CD4-positive, alpha-beta T cell treated with Interleukin-1 beta for 1 hour (primary cell): ENCODE measurements at regions not wholly inside any gene's neighbourhood (a gene's known extent, or its start where the extent isn't known, plus 50 kb on each side); places are given as distances from the start of the nearest gene placed in this dataset.

Experiments
- DNase-seq, 2 donors: peaks; one replicate each; pipeline ENCODE4 v3.0.0-alpha.2; 2020 to 2022

GRCh38 chr2:220297093-220297492 lies 669.7 kb downstream of the SLC4A3 start:
- DNase-seq = no peak

GRCh38 chr2:220300806-220301205 lies 673.4 kb downstream of the SLC4A3 start:
- no peak for DNase-seq

- no peak for DNase-seq
Observed at GRCh38 chr2:220302756-220303155, 675.3 kb downstream of the SLC4A3 start.

- no peak for DNase-seq
Observed at GRCh38 chr2:220309215-220309614, 681.8 kb downstream of the SLC4A3 start.

GRCh38 chr2:220310451-220310861 lies 683.0 kb downstream of the SLC4A3 start:
- no peak for DNase-seq

GRCh38 chr2:220315098-220315823 lies 687.8 kb downstream of the SLC4A3 start:
- DNase-seq = no peak

- DNase-seq = no peak
Observed at GRCh38 chr2:220318037-220318436, 690.6 kb downstream of the SLC4A3 start.

- no peak for DNase-seq
Observed at GRCh38 chr2:220318508-220318907, 691.1 kb downstream of the SLC4A3 start.

GRCh38 chr2:220320326-220320725 lies 692.9 kb downstream of the SLC4A3 start:
- no peak for DNase-seq

GRCh38 chr2:220332886-220333285 lies 705.5 kb downstream of the SLC4A3 start:
- DNase-seq = no peak

- no peak for DNase-seq
Observed at GRCh38 chr2:220334210-220334609, 706.8 kb downstream of the SLC4A3 start.

GRCh38 chr2:220334871-220335590 lies 707.6 kb downstream of the SLC4A3 start:
- no peak for DNase-seq

- DNase-seq = no peak
Observed at GRCh38 chr2:220335591-220335915, 708.1 kb downstream of the SLC4A3 start.

- DNase-seq = no peak
Observed at GRCh38 chr2:220336771-220337170, 709.3 kb downstream of the SLC4A3 start.

GRCh38 chr2:220337611-220338440 lies 710.4 kb downstream of the SLC4A3 start:
- DNase-seq = no peak

GRCh38 chr2:220341014-220341413 lies 713.6 kb downstream of the SLC4A3 start:
- no peak for DNase-seq

- no peak for DNase-seq
Observed at GRCh38 chr2:220346919-220347318, 719.5 kb downstream of the SLC4A3 start.

GRCh38 chr2:220347626-220348025 lies 720.2 kb downstream of the SLC4A3 start:
- no peak for DNase-seq

GRCh38 chr2:220348206-220348605 lies 720.8 kb downstream of the SLC4A3 start:
- no peak for DNase-seq

GRCh38 chr2:220353897-220354296 lies 726.5 kb downstream of the SLC4A3 start:
- no peak for DNase-seq

- DNase-seq = no peak
Observed at GRCh38 chr2:220356076-220356475, 728.6 kb downstream of the SLC4A3 start.

GRCh38 chr2:220365023-220365422 lies 737.6 kb downstream of the SLC4A3 start:
- DNase-seq = no peak

- no peak for DNase-seq
Observed at GRCh38 chr2:220366765-220367164, 739.3 kb downstream of the SLC4A3 start.

- no peak for DNase-seq
Observed at GRCh38 chr2:220370764-220371163, 743.3 kb downstream of the SLC4A3 start.
